Right cardiac atrium (tissue), 5 donors: ENCODE measurements at regions not wholly inside any gene's neighbourhood (a gene's known extent, or its start where the extent isn't known, plus 50 kb on each side); places are given as distances from the start of the nearest gene placed in this dataset.

Experiments used
- ATAC-seq, 2 donors: fragments of 200-7000 bp; cut with Tn5 transposase; one replicate each; pipeline versions ENCODE4 v1.8.0 to v1.9.1; 2020; ENCODE audit warnings: moderate library complexity in 2 of 2, mild to moderate bottlenecking in 1 of 2
- DNase-seq, 3 donors: peaks; one replicate each; pipeline ENCODE4 v3.0.0-alpha.2; 2020
- H3K27ac ChIP-seq: one replicate; pipeline ENCODE4 v1.5.1; 2013; ENCODE audit warnings: mild to moderate bottlenecking, low read length, control low read depth, moderate library complexity
- H3K27me3 ChIP-seq: one replicate; pipeline ENCODE4 v1.6.1; 2013; ENCODE audit not compliant: control insufficient read depth, insufficient read depth
- H3K4me1 ChIP-seq: one replicate; pipeline ENCODE4 v1.6.1; 2013; ENCODE audit warnings: low read length; ENCODE audit not compliant: control insufficient read depth, insufficient read depth
- H3K4me3 ChIP-seq: one replicate; pipeline ENCODE4 v1.5.1; 2013; ENCODE audit warnings: low read length, control low read depth
- H3K9me3 ChIP-seq: one replicate; pipeline ENCODE4 v1.6.1; 2013; ENCODE audit warnings: low read length; ENCODE audit not compliant: control insufficient read depth
- WGBS: extraction: QIAGEN DNeasy Blood & Tissue Kit; methylation state at CpG from one replicate; pipeline ENCODE4 v1.1.7; 2013; 5-methylcytosine and 5-hydroxymethylcytosine counted together
- intact Hi-C, 4 donors: fragments of 100-400 bp; cut with DNase I; formaldehyde crosslinking; loops; one replicate each; pipeline versions ENCODE4 v1.11.0 to v1.14.0; 2022 to 2023
- donor health status: healthy with polysubstance abuse.
- donor health status: DM: no; HTN: yes; CAD: no.
- donor health status: DM: no; HTN: no; CAD: no.
- donor health status: DM: no; HTN: yes; CAD: no; lungs with severe emphysema.
- donor health status: DM: yes; HTN: yes; CAD: no.

DNA sequence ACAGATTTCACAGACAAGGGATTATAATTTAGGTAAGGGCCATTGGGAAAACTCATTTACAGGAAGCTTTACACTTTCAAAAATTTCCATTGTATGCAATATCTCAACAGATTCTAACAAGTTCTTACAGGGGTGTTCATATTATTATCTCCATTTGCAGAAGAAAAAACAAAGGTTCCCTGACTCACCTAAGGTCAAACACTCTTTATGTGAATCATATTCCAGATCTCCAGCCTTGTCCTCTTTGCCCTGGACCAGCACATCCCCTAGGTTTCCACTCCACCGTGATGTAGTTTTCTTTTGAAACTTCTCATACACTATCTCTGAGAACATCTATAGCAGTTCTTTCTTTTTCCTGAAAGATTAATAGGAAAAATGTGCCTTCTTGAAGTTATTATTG is 96.4 kb upstream of the HS3ST1 start:
- Histone ChIP-seq H3K4me1 (no peaks in the 10 kb centered on the region), H3K4me3 (no peak overlapping the region), H3K27me3 (no peaks in the 10 kb centered on the region), H3K27ac (no peak overlapping the region), H3K9me3 (no peaks in the 10 kb centered on the region)
- ATAC-seq (no peak), DNase-seq (no peak)
- WGBS, result 84% methylated on average over 1 of the region's 1 CpG
- intact Hi-C loops, result no loop called here

DNA sequence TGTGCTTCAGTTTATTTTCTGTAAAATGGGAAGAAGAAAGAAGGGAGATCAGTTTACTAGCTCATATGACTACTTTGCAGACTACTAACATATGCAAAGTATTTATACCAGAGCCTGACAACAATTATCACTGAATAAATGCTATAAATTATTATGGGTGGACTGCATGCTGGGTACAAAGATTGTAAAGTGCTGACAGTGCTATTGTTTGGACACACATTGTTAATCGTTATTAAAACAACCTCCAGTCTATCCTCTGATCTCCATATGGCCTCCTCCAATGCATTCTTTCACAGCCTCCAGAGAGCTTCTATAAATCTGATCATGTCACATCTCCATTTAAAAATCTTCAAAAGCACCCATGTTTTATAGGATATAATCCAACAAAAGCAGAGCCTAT is 90.1 kb upstream of the HS3ST1 start:
- 68% methylated on average over 1 of the region's 1 CpG for WGBS
- Histone ChIP-seq H3K4me3 (no peak overlapping the region), H3K9me3 (no peaks in the 10 kb centered on the region), H3K27ac (no peak overlapping the region), H3K4me1 (no peaks in the 10 kb centered on the region), H3K27me3 (no peaks in the 10 kb centered on the region)
- no peak for DNase-seq
- ATAC-seq, result no peak
- intact Hi-C loops, result no loop called here

GRCh38 chr4:11514779-11515419 is 86.2 kb upstream of the HS3ST1 start:
- Histone ChIP-seq H3K27me3 (no peaks in the 10 kb centered on the region), H3K4me1 (no peaks in the 10 kb centered on the region), H3K27ac (no peak overlapping the region), H3K9me3 (no peaks in the 10 kb centered on the region), H3K4me3 (no peak overlapping the region)
- 51% methylated on average over 11 of the region's 11 CpGs for WGBS
- intact Hi-C loops, result no loop called here
- peak in 1 of 3 donors; percentile 26 for DNase-seq
- peak in 1 of 2 donors; percentile 73 for ATAC-seq

GRCh38 chr4:11514003-11514402 is 85.3 kb upstream of the HS3ST1 start:
- ATAC-seq (no peak), DNase-seq (no peak)
- H3K4me1 ChIP-seq, result no peaks in the 10 kb centered on the region
- no peaks in the 10 kb centered on the region for H3K9me3 ChIP-seq
- intact Hi-C loops, result no loop called here
- 82% methylated on average over 3 of the region's 3 CpGs for WGBS
- no peaks in the 10 kb centered on the region for H3K27me3 ChIP-seq
- H3K27ac ChIP-seq, result no peak overlapping the region
- no peak overlapping the region for H3K4me3 ChIP-seq

- H3K4me1 ChIP-seq, result no peaks in the 10 kb centered on the region
- no peak for ATAC-seq
- no peak overlapping the region for H3K27ac ChIP-seq
- H3K9me3 ChIP-seq, result no peaks in the 10 kb centered on the region
- intact Hi-C loops, result no loop called here
- DNase-seq, result no peak
- no peak overlapping the region for H3K4me3 ChIP-seq
- 71% methylated on average over 1 of the region's 1 CpG for WGBS
- no peaks in the 10 kb centered on the region for H3K27me3 ChIP-seq
Observed at GRCh38 chr4:11512871-11513270, 84.2 kb upstream of the HS3ST1 start.

DNA sequence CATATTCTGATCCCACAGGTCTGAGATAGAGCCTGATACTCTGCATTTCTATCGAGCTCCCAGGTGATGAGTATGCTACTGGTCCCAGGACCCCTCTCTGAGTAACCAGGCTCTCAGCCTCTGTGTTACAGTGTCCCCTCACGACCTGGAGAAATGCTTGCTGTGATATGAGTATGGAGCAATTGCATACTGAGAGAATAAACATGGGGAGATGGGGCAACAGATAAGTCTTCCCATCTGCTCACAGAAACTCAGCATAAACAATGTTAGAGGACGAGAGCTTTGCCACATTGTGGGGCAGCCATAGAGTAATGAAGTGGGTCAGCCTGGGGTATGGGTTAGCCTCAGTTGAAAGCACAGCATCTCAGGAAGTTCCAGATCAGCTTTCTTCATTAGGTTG is 82.6 kb upstream of the HS3ST1 start:
- no peaks in the 10 kb centered on the region for H3K9me3 ChIP-seq
- intact Hi-C loops, result no loop called here
- H3K27me3 ChIP-seq, result no peaks in the 10 kb centered on the region
- no peak overlapping the region for H3K27ac ChIP-seq
- WGBS, result 80% methylated on average over 3 of the region's 3 CpGs
- no peak for DNase-seq
- no peaks in the 10 kb centered on the region for H3K4me1 ChIP-seq
- no peak overlapping the region for H3K4me3 ChIP-seq
- no peak for ATAC-seq

DNA sequence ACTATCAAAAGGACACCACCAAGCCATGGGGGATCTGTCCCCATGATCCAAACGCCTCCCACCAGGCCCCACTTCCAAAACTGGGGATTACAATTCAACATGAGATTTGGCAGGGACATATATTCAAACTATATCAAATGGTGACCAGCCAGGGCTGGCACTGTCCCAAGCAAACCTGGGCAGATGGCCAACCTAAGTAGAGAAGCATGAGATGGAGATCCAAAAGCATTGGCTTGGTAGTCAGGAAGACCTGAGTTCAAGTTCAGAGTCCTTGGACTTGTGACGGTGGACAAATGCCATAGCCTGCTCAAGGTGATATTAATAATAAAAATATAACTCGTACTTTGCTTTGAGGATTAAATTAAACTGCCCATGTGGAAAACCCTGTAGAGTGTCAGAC is 79.2 kb upstream of the HS3ST1 start:
- H3K4me1 ChIP-seq, result peaks cover 1% of the 10 kb centered on the region
- H3K27ac ChIP-seq, result no peak overlapping the region
- peak in 1 of 3 donors; percentile 38 for DNase-seq
- no peak overlapping the region for H3K4me3 ChIP-seq
- H3K9me3 ChIP-seq, result no peaks in the 10 kb centered on the region
- ATAC-seq, result no peak
- H3K27me3 ChIP-seq, result no peaks in the 10 kb centered on the region
- WGBS, result 65% methylated on average over 3 of the region's 3 CpGs
- intact Hi-C loops, result no loop called here

- intact Hi-C loops, result no loop called here
- no peak overlapping the region for H3K27ac ChIP-seq
- DNase-seq (no peak), ATAC-seq (no peak)
- peaks cover 1% of the 10 kb centered on the region for H3K4me1 ChIP-seq
- no peaks in the 10 kb centered on the region for H3K27me3 ChIP-seq
- H3K9me3 ChIP-seq, result no peaks in the 10 kb centered on the region
- 95% methylated on average over 4 of the region's 4 CpGs for WGBS
- H3K4me3 ChIP-seq, result no peak overlapping the region
Observed at GRCh38 chr4:11506194-11506593, 77.5 kb upstream of the HS3ST1 start.

GRCh38 chr4:11505221-11505971 is 76.7 kb upstream of the HS3ST1 start:
- Histone ChIP-seq H3K9me3 (no peaks in the 10 kb centered on the region), H3K4me3 (no peak overlapping the region), H3K27ac (no peak overlapping the region), H3K27me3 (no peaks in the 10 kb centered on the region), H3K4me1 (peaks cover 1% of the 10 kb centered on the region)
- intact Hi-C loops, result no loop called here
- DNase-seq (no peak), ATAC-seq (peak; percentile 50 to 91)
- WGBS, result 62% methylated on average over 5 of the region's 5 CpGs

GRCh38 chr4:11503166-11503565 is 74.5 kb upstream of the HS3ST1 start:
- WGBS, result 28% methylated on average over 3 of the region's 3 CpGs
- no peak overlapping the region for H3K27ac ChIP-seq
- ATAC-seq, result peak; percentile 88 to 92
- DNase-seq, result peak; percentile 42 to 74 (median 69)
- H3K9me3 ChIP-seq, result no peaks in the 10 kb centered on the region
- no peaks in the 10 kb centered on the region for H3K27me3 ChIP-seq
- intact Hi-C loops, result no loop called here
- H3K4me1 ChIP-seq, result peaks cover 1% of the 10 kb centered on the region
- no peak overlapping the region for H3K4me3 ChIP-seq

DNA sequence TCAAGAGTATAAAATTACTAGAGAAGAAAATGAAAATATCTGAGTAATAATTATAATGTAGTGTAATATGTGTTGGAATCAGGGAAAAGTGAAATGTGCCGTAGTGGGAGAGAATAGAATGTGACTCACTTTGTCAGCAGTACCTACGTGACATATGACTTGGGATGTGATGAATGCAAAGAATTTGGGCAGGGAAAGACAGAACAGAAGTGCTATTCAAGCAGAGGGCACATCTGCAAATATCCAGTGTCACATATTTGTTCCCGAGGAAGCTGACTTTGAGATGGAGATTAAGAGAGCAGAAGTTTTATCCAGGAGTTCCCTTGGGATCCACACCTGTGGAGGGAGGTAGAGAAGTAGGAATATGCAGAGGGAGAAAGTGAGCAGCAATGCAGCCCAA is 69.3 kb upstream of the HS3ST1 start:
- Histone ChIP-seq H3K4me1 (no peaks in the 10 kb centered on the region), H3K27ac (no peak overlapping the region), H3K27me3 (no peaks in the 10 kb centered on the region), H3K4me3 (no peak overlapping the region), H3K9me3 (no peaks in the 10 kb centered on the region)
- DNase-seq (no peak), ATAC-seq (no peak)
- WGBS, result 57% methylated on average over 3 of the region's 3 CpGs
- intact Hi-C loops, result no loop called here
